ENCODE measurements at regions not wholly inside any gene's neighbourhood (a gene's known extent, or its start where the extent isn't known, plus 50 kb on each side); places are given as distances from the start of the nearest gene placed in this dataset.

DNA sequence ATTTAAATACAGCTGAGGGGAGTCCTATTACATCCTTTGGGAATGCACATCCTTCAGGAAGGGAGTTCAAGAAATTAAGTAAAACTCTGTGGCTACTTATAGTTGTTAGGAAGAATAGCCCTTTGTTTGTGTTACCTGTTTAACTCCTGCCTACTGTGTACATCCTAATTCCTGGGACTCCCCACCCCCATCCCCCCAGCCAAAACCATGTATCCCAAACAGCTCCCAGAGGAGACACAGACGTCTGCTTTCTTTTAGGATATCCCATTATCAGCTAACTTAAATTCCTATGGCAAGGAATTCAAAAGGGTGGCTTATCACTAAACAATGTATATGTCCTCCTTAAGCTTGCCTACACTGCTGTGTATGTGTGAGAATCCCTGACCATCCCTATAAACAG lies 581.7 kb downstream of the DIPK2A start:
- no peak overlapping the region for H3K4me3 ChIP-seq
- 77% methylated on average over 1 of the region's 1 CpG for WGBS
- H3K27ac ChIP-seq, result no peak overlapping the region
- H3K27me3 ChIP-seq (replicated peaks; ENCODE audit: insufficient read depth), result no peaks in the 10 kb centered on the region
- no peaks in the 10 kb centered on the region for H3K36me3 ChIP-seq
- DNase-seq (ENCODE audit: low spot score), result no peak
- intact Hi-C loops (cut with DNase I), result no loop called here
- H3K4me1 ChIP-seq (replicated peaks), result no peaks in the 10 kb centered on the region
- TF ChIP-seq POLR2A (IDR thresholded peaks at IDR 0.05), result no peak
- TF ChIP-seq POLR2AphosphoS5 (IDR thresholded peaks at IDR 0.05), result no peak
- TF ChIP-seq, protein P1, sequence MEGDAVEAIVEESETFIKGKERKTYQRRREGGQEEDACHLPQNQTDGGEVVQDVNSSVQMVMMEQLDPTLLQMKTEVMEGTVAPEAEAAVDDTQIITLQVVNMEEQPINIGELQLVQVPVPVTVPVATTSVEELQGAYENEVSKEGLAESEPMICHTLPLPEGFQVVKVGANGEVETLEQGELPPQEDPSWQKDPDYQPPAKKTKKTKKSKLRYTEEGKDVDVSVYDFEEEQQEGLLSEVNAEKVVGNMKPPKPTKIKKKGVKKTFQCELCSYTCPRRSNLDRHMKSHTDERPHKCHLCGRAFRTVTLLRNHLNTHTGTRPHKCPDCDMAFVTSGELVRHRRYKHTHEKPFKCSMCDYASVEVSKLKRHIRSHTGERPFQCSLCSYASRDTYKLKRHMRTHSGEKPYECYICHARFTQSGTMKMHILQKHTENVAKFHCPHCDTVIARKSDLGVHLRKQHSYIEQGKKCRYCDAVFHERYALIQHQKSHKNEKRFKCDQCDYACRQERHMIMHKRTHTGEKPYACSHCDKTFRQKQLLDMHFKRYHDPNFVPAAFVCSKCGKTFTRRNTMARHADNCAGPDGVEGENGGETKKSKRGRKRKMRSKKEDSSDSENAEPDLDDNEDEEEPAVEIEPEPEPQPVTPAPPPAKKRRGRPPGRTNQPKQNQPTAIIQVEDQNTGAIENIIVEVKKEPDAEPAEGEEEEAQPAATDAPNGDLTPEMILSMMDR (IDR thresholded peaks at IDR 0.05), result no peak
- no peaks in the 10 kb centered on the region for H3K9me3 ChIP-seq

DNA sequence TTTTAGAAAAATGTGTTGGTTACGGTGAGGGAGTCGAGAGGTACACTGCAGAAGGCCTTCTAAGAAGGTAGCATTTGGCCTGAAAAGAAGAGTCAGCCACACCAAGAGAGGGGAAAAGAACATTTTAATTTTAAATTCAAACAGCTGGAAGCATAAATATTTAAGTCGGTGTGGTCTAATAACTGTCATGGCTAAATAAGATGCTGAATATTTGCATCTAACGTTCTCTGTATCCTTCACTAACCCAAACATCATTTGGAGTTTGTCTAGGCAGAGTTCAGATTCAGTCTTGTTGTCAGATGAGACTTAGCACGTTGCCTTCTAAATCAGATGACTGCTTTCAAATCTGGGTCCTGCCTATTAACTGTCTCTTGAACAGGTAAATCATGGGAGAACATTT lies 583.3 kb downstream of the DIPK2A start:
- Histone ChIP-seq H3K27me3 (replicated peaks; ENCODE audit: insufficient read depth) (no peaks in the 10 kb centered on the region), H3K27ac (no peak overlapping the region), H3K9me3 (no peaks in the 10 kb centered on the region), H3K4me3 (no peak overlapping the region), H3K4me1 (replicated peaks) (no peaks in the 10 kb centered on the region), H3K36me3 (no peaks in the 10 kb centered on the region)
- no peak for TF ChIP-seq POLR2A (IDR thresholded peaks at IDR 0.05)
- TF ChIP-seq POLR2AphosphoS5 (IDR thresholded peaks at IDR 0.05), result no peak
- TF ChIP-seq, protein P1 (IDR thresholded peaks at IDR 0.05), result no peak
- 95% methylated on average over 5 of the region's 5 CpGs for WGBS
- intact Hi-C loops (cut with DNase I), result no loop called here
- DNase-seq (ENCODE audit: low spot score), result no peak

DNA sequence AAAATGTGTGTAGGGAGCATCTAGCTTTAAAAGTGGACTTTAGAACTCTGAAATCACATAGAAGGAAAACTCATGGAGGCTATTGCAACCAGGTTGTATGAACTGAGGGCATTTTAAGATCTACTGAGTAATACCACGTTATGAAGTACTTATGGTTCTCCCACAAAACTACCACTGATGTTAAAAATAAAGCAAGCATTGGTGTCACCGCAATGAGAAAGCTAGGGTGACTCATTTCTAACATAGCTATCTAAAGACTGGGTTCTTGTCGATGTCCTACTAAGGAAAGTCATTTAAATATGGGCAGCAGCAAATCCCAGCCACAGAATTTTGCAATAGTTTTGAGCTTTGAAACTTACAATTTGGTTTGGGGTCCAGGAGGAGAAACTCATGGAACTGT lies 584.8 kb downstream of the DIPK2A start:
- Histone ChIP-seq H3K4me3 (no peak overlapping the region), H3K27ac (no peak overlapping the region), H3K36me3 (no peaks in the 10 kb centered on the region), H3K9me3 (no peaks in the 10 kb centered on the region), H3K27me3 (replicated peaks; ENCODE audit: insufficient read depth) (no peaks in the 10 kb centered on the region), H3K4me1 (replicated peaks) (no peaks in the 10 kb centered on the region)
- TF ChIP-seq POLR2A (IDR thresholded peaks at IDR 0.05), result no peak
- no peak for TF ChIP-seq POLR2AphosphoS5 (IDR thresholded peaks at IDR 0.05)
- TF ChIP-seq, protein P1 (IDR thresholded peaks at IDR 0.05), result no peak
- no peak for DNase-seq (ENCODE audit: low spot score)
- WGBS, result 93% methylated on average over 3 of the region's 3 CpGs
- intact Hi-C loops (cut with DNase I), result no loop called here

DNA sequence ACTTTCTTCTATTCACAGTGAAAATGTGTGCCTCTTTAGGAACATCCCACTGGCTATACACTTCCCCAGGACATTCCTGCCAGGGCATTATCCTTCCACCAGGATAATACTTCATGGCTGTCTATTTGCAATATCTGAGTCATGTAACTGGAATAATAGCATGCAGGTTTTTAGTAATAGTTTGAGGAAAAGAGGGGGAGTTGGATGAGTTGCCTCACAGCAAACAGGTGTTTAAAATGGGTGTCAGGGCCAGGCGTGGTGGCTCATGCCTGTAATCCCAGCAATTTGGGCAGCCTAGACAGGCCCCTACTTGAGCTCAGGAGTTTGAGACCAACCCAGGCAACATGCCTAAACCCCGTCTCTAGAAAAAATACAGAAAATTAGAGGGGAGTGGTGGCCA lies 585.9 kb downstream of the DIPK2A start:
- no peak overlapping the region for H3K27ac ChIP-seq
- DNase-seq (ENCODE audit: low spot score), result no peak
- no peaks in the 10 kb centered on the region for H3K27me3 ChIP-seq (replicated peaks; ENCODE audit: insufficient read depth)
- H3K4me3 ChIP-seq, result no peak overlapping the region
- intact Hi-C loops (cut with DNase I), result no loop called here
- no peaks in the 10 kb centered on the region for H3K4me1 ChIP-seq (replicated peaks)
- WGBS, result 97% methylated on average over 2 of the region's 2 CpGs
- TF ChIP-seq, protein P1 (IDR thresholded peaks at IDR 0.05), result no peak
- TF ChIP-seq POLR2A (IDR thresholded peaks at IDR 0.05), result no peak
- no peak for TF ChIP-seq POLR2AphosphoS5 (IDR thresholded peaks at IDR 0.05)
- H3K9me3 ChIP-seq, result no peaks in the 10 kb centered on the region
- H3K36me3 ChIP-seq, result no peaks in the 10 kb centered on the region

DNA sequence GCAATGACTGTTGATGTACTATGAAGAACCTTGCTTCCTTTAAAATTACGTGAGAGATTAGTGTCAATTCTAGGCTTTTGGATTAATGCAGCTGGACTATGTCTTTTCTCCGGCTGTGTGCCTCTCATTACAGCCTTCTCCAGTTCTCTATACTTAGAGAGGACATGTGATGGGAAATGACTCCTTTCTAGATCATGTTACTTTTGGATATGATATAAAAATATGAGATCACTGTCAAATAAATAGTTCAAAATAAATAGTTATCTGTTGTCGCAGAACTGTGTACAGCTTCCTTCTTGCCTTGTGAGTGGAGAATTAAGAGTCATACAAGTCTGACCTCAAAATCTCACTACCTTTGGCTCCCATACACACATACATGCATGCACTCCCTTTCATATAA lies 592.4 kb downstream of the DIPK2A start:
- H3K4me1 ChIP-seq (replicated peaks), result no peaks in the 10 kb centered on the region
- no peak overlapping the region for H3K4me3 ChIP-seq
- H3K9me3 ChIP-seq, result no peaks in the 10 kb centered on the region
- H3K27ac ChIP-seq, result no peak overlapping the region
- intact Hi-C loops (cut with DNase I), result no loop called here
- 83% methylated on average over 3 of the region's 3 CpGs for WGBS
- TF ChIP-seq, protein P1 (IDR thresholded peaks at IDR 0.05), result no peak
- TF ChIP-seq POLR2AphosphoS5 (IDR thresholded peaks at IDR 0.05) (no peak), POLR2A (IDR thresholded peaks at IDR 0.05) (no peak)
- H3K36me3 ChIP-seq, result no peaks in the 10 kb centered on the region
- no peaks in the 10 kb centered on the region for H3K27me3 ChIP-seq (replicated peaks; ENCODE audit: insufficient read depth)
- no peak for DNase-seq (ENCODE audit: low spot score)
